Kidney (tissue), 13 donors: ENCODE measurements at regions not wholly inside any gene's neighbourhood (a gene's known extent, or its start where the extent isn't known, plus 50 kb on each side); places are given as distances from the start of the nearest gene placed in this dataset.
"Not testable (repeated sequence)": the region's sequence is repeated elsewhere in the genome, so short reads cannot be mapped to it uniquely, and the experiment has no call there.

Experiments used
- DNase-seq, 5 donors: peaks; one replicate each; pipeline ENCODE4 v3.0.0-alpha.2; 2013 to 2020
- FAIRE-seq: peaks from 2 replicates; lab custom pipeline; 2012; peaks lifted over from hg19 to GRCh38; lab: Jason Lieb, UNC
- H3K27ac ChIP-seq, 2 donors: one replicate each; pipeline ENCODE4 v1.7.0; 2013; ENCODE audit warnings: low read depth in 2 of 2, low read length in 2 of 2, inconsistent platforms in 1 of 2
- H3K27me3 ChIP-seq: one replicate; pipeline ENCODE4 v1.7.1; 2013; ENCODE audit warnings: low read length, inconsistent platforms; ENCODE audit not compliant: control insufficient read depth, insufficient read depth
- H3K36me3 ChIP-seq, 3 donors: one replicate each; pipeline versions ENCODE4 v1.7.0 to v1.7.1; 2013; ENCODE audit warnings: low read length in 3 of 3, control low read depth in 1 of 3, inconsistent platforms in 1 of 3; ENCODE audit not compliant: insufficient read depth in 3 of 3, control insufficient read depth in 2 of 3
- H3K4me1 ChIP-seq, 3 donors: one replicate each; pipeline versions ENCODE4 v1.7.0 to v1.7.1; 2013; ENCODE audit warnings: low read length in 3 of 3, inconsistent platforms in 1 of 3, low read depth in 1 of 3; ENCODE audit not compliant: control insufficient read depth in 2 of 3, insufficient read depth in 2 of 3
- H3K4me3 ChIP-seq, 3 donors: one replicate each; pipeline versions ENCODE4 v1.7.0 to v1.8.1; 2013; ENCODE audit warnings: low read length in 3 of 3, control low read depth in 1 of 3, inconsistent platforms in 1 of 3
- H3K9ac ChIP-seq, 3 donors: one replicate each; pipeline versions ENCODE4 v1.7.0 to v1.7.1; 2013; ENCODE audit warnings: low read length in 3 of 3, control low read depth in 1 of 3, inconsistent platforms in 1 of 3
- H3K9me3 ChIP-seq, 3 donors: one replicate each; pipeline versions ENCODE4 v1.7.0 to v1.7.1; 2013; ENCODE audit warnings: low read length in 3 of 3, control low read depth in 1 of 3, inconsistent platforms in 1 of 3; ENCODE audit not compliant: control insufficient read depth in 2 of 3, insufficient read depth in 1 of 3
- CTCF ChIP-seq: IDR thresholded peaks from 3 replicates; pipeline ENCODE4 v1.5.1; 2012; ENCODE audit warnings: mild to moderate bottlenecking, moderate library complexity, borderline replicate concordance; ENCODE audit not compliant: insufficient read depth; ENCODE audit errors: extremely low read depth
- intact Hi-C: fragments of 100-400 bp; cut with DNase I; formaldehyde crosslinking; loops from one replicate; pipeline ENCODE4 v1.11.1; 2022
- donor health status: control.
- donor health status: control.
- donor health status: control.
- donor health status: control.
- donor health status: control.
- donor health status: DM: yes; HTN: yes; CAD: no.
- donor health status: Normal renal cell carcinoma (clear cell type).

GRCh38 chr7:24110056-24110455, 173.9 kb upstream of the NPY start:
- DNase-seq (no peak), FAIRE-seq (no peak)
- H3K9me3 ChIP-seq: no peaks in the 10 kb centered on the region
- no peak for TF ChIP-seq CTCF
- H3K4me3 ChIP-seq: no peak overlapping the region
- H3K36me3 ChIP-seq: no peaks in the 10 kb centered on the region
- no peak overlapping the region for H3K9ac ChIP-seq
- H3K27me3 ChIP-seq: no peaks in the 10 kb centered on the region
- no peak overlapping the region for H3K27ac ChIP-seq
- intact Hi-C loops: no loop called here
- H3K4me1 ChIP-seq: no peaks in the 10 kb centered on the region

DNA sequence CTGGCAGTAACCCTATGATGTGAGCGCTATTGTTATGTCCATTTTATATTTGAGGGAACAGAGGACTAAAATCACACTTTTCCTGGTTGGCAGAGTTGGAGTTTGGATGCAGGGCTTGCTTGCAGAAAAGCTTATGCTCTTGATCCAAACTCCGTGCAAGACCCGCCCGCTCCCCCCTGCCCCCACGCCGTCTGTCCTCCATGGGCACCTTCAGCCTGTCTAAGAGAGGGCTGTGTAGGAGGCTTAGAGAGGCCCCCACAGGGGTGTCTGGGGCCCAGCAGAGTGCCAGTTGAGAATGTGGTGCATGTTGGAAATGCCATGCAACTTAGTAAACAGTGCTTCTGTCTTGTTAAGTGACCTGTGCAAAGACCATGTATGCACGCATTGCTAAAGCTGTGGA, 170.5 kb upstream of the NPY start:
- no peaks in the 10 kb centered on the region for H3K36me3 ChIP-seq
- H3K9me3 ChIP-seq: no peaks in the 10 kb centered on the region
- no peak overlapping the region for H3K4me3 ChIP-seq
- TF ChIP-seq CTCF: no peak
- FAIRE-seq (no peak), DNase-seq (no peak)
- intact Hi-C loops: no loop called here
- H3K4me1 ChIP-seq: no peaks in the 10 kb centered on the region
- H3K27me3 ChIP-seq: no peaks in the 10 kb centered on the region
- H3K27ac ChIP-seq: no peak overlapping the region
- H3K9ac ChIP-seq: no peak overlapping the region

GRCh38 chr7:24115661-24116060, 168.3 kb upstream of the NPY start:
- Histone ChIP-seq H3K9ac (no peak overlapping the region), H3K27me3 (no peaks in the 10 kb centered on the region), H3K9me3 (no peaks in the 10 kb centered on the region), H3K27ac (no peak overlapping the region), H3K36me3 (no peaks in the 10 kb centered on the region), H3K4me3 (no peak overlapping the region), H3K4me1 (no peaks in the 10 kb centered on the region)
- intact Hi-C loops: no loop called here
- DNase-seq (no peak), FAIRE-seq (no peak)
- TF ChIP-seq CTCF: no peak

DNA sequence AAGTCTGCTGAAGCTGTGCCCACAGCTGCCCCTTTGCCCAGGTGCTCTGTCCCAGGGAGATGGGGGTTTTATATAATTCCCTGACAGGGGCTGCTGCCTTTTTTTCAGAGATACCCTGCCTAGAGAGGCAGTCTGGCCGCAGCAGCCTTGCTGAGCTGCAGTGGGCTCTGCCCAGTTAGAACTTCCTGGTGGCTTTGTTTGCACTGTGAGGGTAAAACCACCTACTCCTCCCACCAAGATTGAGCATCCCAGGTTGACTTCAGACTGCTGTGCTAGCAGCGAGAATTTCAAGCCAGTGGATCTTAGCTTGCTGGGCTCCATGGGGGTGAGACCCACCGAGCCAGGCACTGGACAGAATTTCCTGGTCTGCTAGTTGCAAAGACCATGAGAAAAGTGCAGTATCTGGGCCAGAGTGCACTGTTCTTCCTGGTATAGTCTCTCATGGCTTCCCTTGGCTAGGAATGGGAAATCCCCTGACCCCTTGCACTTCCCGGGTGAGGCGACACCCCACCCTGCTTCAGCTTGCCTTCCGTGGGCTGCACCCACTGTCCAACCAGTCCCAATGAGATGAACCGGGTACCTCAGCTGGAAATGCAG, 166.0 kb upstream of the NPY start:
- DNase-seq, intact Hi-C loops, H3K4me3 ChIP-seq, H3K36me3 ChIP-seq, H3K27ac ChIP-seq, H3K4me1 ChIP-seq, FAIRE-seq, H3K9me3 ChIP-seq, H3K9ac ChIP-seq, H3K27me3 ChIP-seq: not testable (repeated sequence)
